AG04450 (cell line): ENCODE measurements at regions not wholly inside any gene's neighbourhood (a gene's known extent, or its start where the extent isn't known, plus 50 kb on each side); places are given as distances from the start of the nearest gene placed in this dataset.

Experiments used
- CTCF ChIA-PET: fragments of 300-600, 350-600 bp; formaldehyde crosslinking; extraction: SDS; loops from one replicate; lab custom pipeline; 2022; ENCODE audit warnings: antibody characterized with exemption, inconsistent platforms; lab: Charles Lee
- POLR2A ChIA-PET: fragments of 350-600 bp; formaldehyde crosslinking; extraction: SDS; loops from one replicate; lab custom pipeline; 2021; ENCODE audit warnings: antibody characterized with exemption, inconsistent platforms; lab: Yijun Ruan, JAX
- DNase-seq: peaks from one replicate; pipeline ENCODE4 v3.0.0-alpha.2; 2011; ENCODE audit warnings: low read depth, low spot score
- H3K27ac ChIP-seq: one replicate; pipeline ENCODE4 v1.5.1; 2012; ENCODE audit warnings: low read depth, low read length, control low read depth
- H3K27me3 ChIP-seq: one replicate; pipeline ENCODE4 v1.6.0; 2012; ENCODE audit warnings: low read length; ENCODE audit not compliant: control insufficient read depth, insufficient read depth
- H3K4me3 ChIP-seq: 2 replicates; pipeline ENCODE4 v1.5.1; 2011; ENCODE audit warnings: mild to moderate bottlenecking, low read depth, low read length, control low read depth
- H3K9me3 ChIP-seq: 2 replicates; pipeline ENCODE4 v1.5.1; 2012; ENCODE audit warnings: low read length; ENCODE audit not compliant: control insufficient read depth, insufficient read depth
- CTCF ChIP-seq: IDR thresholded peaks from 2 replicates; pipeline ENCODE4 v1.5.1; 2011; ENCODE audit warnings: low read depth, low read length, control low read depth, inconsistent platforms

GRCh38 chr21:23886828-23887724 is 1720.2 kb downstream of the MRPL39 start:
- Histone ChIP-seq H3K4me3 (no peak overlapping the region), H3K27ac (no peak overlapping the region), H3K27me3 (no peaks in the 10 kb centered on the region), H3K9me3 (peaks cover 4% of the 10 kb centered on the region; the same call in 1 of the 2 replicates)
- ChIA-PET CTCF (no interaction called here), POLR2A (no interaction called here)
- TF ChIP-seq CTCF, result no peak
- DNase-seq, result no peak

DNA sequence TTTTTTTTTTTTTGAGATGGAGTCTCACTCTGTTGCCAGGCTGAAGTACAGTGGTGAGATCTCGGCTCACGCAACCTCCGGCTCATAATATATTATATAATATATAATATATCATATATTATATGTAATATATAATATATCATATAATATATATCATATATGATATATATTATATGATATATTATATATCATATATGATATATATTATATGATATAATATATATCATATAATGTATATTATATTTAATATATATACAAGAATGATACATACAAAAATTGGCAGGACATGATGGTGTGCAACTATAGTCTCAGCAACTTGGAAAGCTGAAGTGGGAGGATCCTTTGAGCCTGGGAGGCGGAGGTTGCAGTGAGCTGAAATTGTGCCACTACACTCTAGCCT is 1725.5 kb downstream of the MRPL39 start:
- no peak for DNase-seq
- CTCF ChIA-PET, result no interaction called here
- Histone ChIP-seq H3K27me3 (no peaks in the 10 kb centered on the region), H3K27ac (no peak overlapping the region), H3K9me3 (no peaks in the 10 kb centered on the region), H3K4me3 (no peak overlapping the region)
- POLR2A ChIA-PET, result no interaction called here
- no peak for TF ChIP-seq CTCF

GRCh38 chr21:23876925-23877558 is 1730.2 kb downstream of the MRPL39 start:
- POLR2A ChIA-PET, result no interaction called here
- Histone ChIP-seq H3K27ac (no peak overlapping the region), H3K27me3 (no peaks in the 10 kb centered on the region), H3K4me3 (no peak overlapping the region), H3K9me3 (no peaks in the 10 kb centered on the region)
- no peak for DNase-seq
- CTCF ChIA-PET, result no interaction called here
- no peak for TF ChIP-seq CTCF

- ChIA-PET POLR2A (no interaction called here), CTCF (interaction anchor here (0.6 to 1.1 kb wide), 2 partner anchors 14 to 1014 kb away, joined by 3 to 6 read pairs; no protein-coding TSS in a partner anchor)
- Histone ChIP-seq H3K27ac (no peak overlapping the region), H3K4me3 (no peak overlapping the region), H3K9me3 (peaks cover 5% of the 10 kb centered on the region; the same call in 1 of the 2 replicates), H3K27me3 (no peaks in the 10 kb centered on the region)
- DNase-seq, result no peak
- TF ChIP-seq CTCF, result no peak
These were observed 1733.0 kb downstream of the MRPL39 start for GRCh38 chr21:23874271-23874670.
